ENCODE measurements at regions not wholly inside any gene's neighbourhood (a gene's known extent, or its start where the extent isn't known, plus 50 kb on each side); places are given as distances from the start of the nearest gene placed in this dataset.

DNA sequence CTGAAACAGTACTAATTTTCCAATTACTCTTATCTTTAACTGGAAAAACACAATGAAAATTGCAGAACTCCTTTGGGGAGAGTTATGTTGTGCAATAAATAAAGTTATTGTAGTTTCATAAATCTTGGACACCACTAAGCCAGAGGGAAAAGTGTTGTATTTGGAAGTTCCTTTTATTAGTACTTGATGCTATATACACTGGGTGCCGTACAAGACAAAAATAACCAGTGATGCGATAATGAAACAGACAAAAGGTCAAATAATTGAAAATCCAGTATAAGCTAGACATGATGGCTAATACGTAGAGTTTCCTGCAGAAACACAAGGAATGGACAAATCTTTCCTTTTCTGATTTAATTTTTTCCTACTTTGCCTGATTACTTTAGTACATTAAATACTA, 541.1 kb downstream of the ETS1 start:
- TF ChIP-seq POLR2AphosphoS5 (IDR thresholded peaks at IDR 0.05), result no peak
- no peak for TF ChIP-seq CTCF (IDR thresholded peaks at IDR 0.05)
- TF ChIP-seq POLR2A (IDR thresholded peaks at IDR 0.05), result no peak
- TF ChIP-seq EP300 (IDR thresholded peaks at IDR 0.05), result no peak

All from suprapubic skin (tissue), 4 donors.